Muscle layer of duodenum (tissue), 2 donors: ENCODE measurements at regions not wholly inside any gene's neighbourhood (a gene's known extent, or its start where the extent isn't known, plus 50 kb on each side); places are given as distances from the start of the nearest gene placed in this dataset.
A peak's percentile ranks its signal among the peaks of the same experiment; 100 is the strongest.

Experiments
- H3K27ac ChIP-seq: one replicate; pipeline ENCODE4 v1.7.0; 2013; ENCODE audit warnings: mild to moderate bottlenecking, low read length
- H3K27me3 ChIP-seq: one replicate; pipeline ENCODE4 v1.7.0; 2013; ENCODE audit warnings: low read depth, mild to moderate bottlenecking, control low read depth, low read length
- H3K36me3 ChIP-seq, 2 donors: one replicate each; pipeline ENCODE4 v1.7.0; 2013; ENCODE audit warnings: low read length in 2 of 2, control low read depth in 1 of 2, mild to moderate bottlenecking in 1 of 2; ENCODE audit not compliant: insufficient read depth in 2 of 2, control insufficient read depth in 1 of 2
- H3K4me1 ChIP-seq, 2 donors: one replicate each; pipeline ENCODE4 v1.7.0; 2013; ENCODE audit warnings: low read length in 2 of 2, mild to moderate bottlenecking in 2 of 2, control low read depth in 1 of 2, moderate library complexity in 1 of 2; ENCODE audit not compliant: insufficient read depth in 2 of 2, control insufficient read depth in 1 of 2
- H3K4me3 ChIP-seq, 2 donors: one replicate each; pipeline ENCODE4 v1.7.0; 2013; ENCODE audit warnings: low read length in 2 of 2, low read depth in 1 of 2, mild to moderate bottlenecking in 1 of 2
- H3K9me3 ChIP-seq, 2 donors: one replicate each; pipeline ENCODE4 v1.7.0; 2013; ENCODE audit warnings: low read length in 2 of 2, control low read depth in 1 of 2, mild to moderate bottlenecking in 1 of 2; ENCODE audit not compliant: control insufficient read depth in 1 of 2
- donor health status: healthy.

DNA sequence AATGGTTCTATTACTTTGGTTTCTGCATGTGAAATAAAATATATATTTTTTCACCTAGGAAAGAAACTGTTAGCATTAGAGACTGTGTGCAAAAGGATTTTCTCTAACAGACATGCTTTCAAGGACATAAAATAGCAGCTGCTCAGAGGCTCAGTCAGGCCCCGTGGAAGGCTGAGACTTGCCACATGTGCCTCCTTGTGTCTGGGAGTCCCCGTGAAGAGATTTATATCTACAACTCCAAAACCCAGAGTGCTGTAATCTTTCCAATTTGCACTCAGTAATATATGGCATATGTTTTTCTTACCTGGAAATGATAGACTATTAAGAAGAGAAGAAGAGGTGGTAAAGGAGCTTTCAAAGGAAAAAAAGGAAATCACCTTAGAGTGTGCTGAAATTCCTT, 371.6 kb upstream of the OBI1 start:
- no peaks in the 10 kb centered on the region for H3K27me3 ChIP-seq
- no peaks in the 10 kb centered on the region for H3K4me1 ChIP-seq
- H3K36me3 ChIP-seq, result no peaks in the 10 kb centered on the region
- H3K27ac ChIP-seq, result no peak overlapping the region
- H3K4me3 ChIP-seq, result no peak overlapping the region
- H3K9me3 ChIP-seq, result no peaks in the 10 kb centered on the region

DNA sequence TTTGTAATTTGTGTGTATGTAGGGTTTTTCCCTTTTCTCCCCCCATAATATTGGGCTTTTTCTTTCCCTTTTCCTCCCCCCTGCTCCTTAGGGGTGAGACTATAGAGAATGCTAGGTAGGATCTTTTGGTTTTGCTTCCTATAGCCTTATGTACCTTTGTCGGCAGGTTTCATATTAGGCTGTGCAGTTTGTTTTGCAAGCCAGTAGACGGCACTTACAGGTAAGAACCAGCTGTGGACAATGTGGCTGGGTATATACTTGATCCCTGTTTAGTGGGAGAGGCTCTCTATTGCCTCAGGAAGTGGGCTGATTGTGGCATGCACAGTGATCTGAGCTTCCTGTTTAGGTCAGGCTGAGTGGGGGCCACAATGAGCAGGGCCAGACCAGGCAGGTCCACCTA, 359.2 kb upstream of the OBI1 start:
- H3K27me3 ChIP-seq, result no peaks in the 10 kb centered on the region
- H3K9me3 ChIP-seq, result peaks cover 0 to 16% of the 10 kb centered on the region in 2 donors
- peak overlapping the region in 1 of 2 donors; percentile 15 for H3K4me3 ChIP-seq
- no peaks in the 10 kb centered on the region for H3K4me1 ChIP-seq
- H3K27ac ChIP-seq, result no peak overlapping the region
- no peaks in the 10 kb centered on the region for H3K36me3 ChIP-seq

DNA sequence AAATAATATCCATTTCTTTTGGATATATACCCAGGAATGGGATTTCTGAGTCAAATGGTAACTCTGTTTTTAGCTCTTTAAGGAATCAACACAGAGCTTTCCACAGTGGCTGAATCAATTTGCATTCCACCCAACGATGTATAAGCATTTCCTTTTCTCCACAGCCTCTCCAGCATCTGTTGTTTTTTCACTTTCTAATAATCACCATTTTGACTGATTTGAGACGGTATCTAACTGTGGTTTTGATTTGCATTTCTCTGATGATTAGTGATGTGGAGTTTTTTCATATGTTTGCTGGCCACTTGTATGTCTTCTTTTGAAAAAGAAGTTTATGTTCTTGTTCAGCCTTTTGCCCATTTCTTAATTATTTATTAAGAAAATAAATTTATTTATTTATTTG, 352.2 kb upstream of the OBI1 start:
- no peak overlapping the region for H3K4me3 ChIP-seq
- H3K9me3 ChIP-seq, result no peaks in the 10 kb centered on the region
- no peaks in the 10 kb centered on the region for H3K36me3 ChIP-seq
- H3K27ac ChIP-seq, result no peak overlapping the region
- no peaks in the 10 kb centered on the region for H3K27me3 ChIP-seq
- no peaks in the 10 kb centered on the region for H3K4me1 ChIP-seq

DNA sequence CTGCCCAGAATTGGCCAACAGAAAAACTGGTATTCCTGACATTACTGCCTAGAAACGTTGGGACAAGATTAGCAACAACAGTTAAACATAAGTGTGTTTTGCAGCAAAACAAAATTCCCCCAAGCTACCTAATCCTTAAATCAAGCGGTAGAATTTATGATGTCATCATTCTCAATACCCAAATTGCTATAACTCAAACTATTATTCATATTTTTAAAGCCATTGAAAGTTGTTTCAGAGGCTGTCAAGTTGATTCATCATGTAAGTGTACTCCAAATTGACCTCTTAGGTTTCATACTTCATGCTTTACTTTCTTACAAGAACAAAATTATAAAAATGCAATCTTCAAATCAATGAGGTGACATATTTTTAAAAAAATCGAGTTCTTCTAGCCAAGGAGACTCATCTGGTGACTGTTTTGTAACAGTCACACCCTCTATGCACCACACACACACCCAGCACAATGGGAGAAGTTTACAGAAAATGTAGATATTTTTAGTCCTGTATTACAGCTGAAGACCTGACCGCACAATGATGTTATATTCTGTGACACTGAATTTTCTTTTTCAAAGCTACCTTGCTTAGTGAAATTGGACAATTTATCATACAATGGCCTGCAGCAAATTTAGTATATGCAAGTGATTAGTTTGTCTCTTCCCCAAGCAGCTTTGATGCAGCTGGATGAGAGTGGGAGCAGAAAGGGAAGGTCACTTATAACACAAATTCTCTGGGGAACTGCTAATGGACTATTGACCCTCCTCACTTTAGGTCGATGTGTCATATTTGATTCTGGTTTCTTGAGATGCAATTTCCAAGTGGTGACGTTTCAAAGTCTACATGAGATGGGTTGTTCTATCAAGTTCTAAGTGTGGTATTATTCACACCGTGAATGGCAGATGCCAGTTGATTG, 345.3 kb upstream of the OBI1 start:
- H3K27ac ChIP-seq, result no peak overlapping the region
- H3K36me3 ChIP-seq, result no peaks in the 10 kb centered on the region
- H3K9me3 ChIP-seq, result no peaks in the 10 kb centered on the region
- no peak overlapping the region for H3K4me3 ChIP-seq
- no peaks in the 10 kb centered on the region for H3K27me3 ChIP-seq
- no peaks in the 10 kb centered on the region for H3K4me1 ChIP-seq

DNA sequence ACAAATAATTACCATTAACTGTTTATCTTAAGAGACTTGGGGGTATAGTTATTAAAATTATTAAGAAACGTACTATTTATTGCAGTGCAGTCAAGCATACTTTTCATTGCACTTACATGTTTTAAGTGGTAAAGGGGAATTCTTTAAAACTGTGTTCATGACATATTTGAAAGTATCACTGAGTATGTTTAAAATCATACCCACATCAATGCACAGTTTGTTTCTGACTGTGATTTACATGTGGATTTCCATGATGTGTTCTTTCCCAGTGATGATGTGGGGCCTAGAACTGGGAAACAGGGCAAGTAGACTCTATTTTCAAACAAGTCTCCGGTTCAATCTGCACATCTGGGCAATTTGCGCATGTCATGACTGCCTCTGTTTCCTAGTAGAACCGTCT, 340.5 kb upstream of the OBI1 start:
- no peaks in the 10 kb centered on the region for H3K36me3 ChIP-seq
- H3K27ac ChIP-seq, result no peak overlapping the region
- no peaks in the 10 kb centered on the region for H3K27me3 ChIP-seq
- no peak overlapping the region for H3K4me3 ChIP-seq
- H3K4me1 ChIP-seq, result no peaks in the 10 kb centered on the region
- no peaks in the 10 kb centered on the region for H3K9me3 ChIP-seq

DNA sequence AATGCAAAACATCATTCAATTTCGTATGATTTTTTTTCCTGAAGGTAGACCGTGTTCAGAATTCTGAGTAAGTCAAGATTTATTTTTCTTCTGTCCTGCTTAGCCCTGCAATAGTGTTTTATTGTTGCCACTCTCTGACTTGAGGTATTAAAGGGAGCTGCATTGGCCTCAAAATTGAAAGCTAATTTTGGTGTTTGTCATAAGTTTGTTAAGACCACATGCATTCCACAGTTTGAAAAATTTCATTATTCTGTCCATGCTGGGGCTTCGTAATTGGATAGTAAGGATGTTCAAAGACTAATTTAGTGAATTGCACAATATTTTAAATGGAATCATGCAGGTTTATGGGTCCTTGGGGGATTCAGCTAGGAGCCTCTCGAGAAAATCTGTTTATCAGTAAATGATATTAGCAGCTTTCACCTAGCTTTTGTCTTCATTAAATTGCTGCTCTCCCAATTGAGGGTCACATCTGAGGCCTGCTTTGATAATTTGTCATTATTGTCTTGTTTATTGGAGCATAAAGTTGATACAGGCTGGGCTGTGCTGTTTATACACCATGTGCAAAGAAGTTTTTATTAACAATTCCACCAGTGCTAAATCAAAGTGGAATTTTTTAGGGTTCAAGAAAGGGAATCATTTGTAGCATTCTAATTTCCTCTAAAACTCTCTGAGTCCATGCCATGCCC, 339.8 kb upstream of the OBI1 start:
- H3K4me3 ChIP-seq, result no peak overlapping the region
- no peaks in the 10 kb centered on the region for H3K36me3 ChIP-seq
- no peaks in the 10 kb centered on the region for H3K27me3 ChIP-seq
- H3K4me1 ChIP-seq, result no peaks in the 10 kb centered on the region
- no peak overlapping the region for H3K27ac ChIP-seq
- no peaks in the 10 kb centered on the region for H3K9me3 ChIP-seq

DNA sequence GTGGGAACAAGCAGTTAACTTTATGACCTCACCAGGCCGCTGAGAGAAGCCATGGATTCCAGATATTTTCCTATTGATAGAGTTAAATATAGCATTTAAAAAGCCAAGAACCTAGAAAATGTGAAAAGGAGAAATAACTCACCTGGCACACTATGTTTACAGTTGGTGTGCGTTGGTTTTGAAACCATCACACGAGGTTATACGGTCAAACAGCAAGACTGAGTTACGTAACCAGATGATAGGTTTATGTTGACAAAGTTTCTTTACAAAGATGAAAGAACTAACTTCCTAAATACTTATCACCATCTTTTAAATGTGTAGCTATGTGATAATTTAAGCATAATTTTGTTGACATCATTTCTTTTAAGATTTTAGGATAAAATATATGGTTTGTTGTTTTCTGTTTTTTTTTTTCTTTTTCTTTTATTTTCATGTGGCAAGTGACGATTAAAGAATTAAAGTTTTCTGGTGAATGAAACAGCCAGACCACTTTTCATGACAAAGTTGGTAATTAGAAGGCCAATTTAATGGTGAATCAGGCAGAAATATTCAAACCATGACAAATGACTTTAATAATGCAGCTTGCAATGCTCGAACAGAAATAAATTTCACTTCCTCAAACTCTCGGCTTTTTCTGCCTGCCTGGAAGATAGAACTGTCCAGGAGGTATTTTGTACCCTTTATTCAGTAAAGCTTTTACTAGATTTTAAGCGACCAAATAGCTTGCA, 339.1 kb upstream of the OBI1 start:
- Histone ChIP-seq H3K27me3 (no peaks in the 10 kb centered on the region), H3K4me1 (no peaks in the 10 kb centered on the region), H3K36me3 (no peaks in the 10 kb centered on the region), H3K9me3 (no peaks in the 10 kb centered on the region), H3K4me3 (no peak overlapping the region), H3K27ac (no peak overlapping the region)

DNA sequence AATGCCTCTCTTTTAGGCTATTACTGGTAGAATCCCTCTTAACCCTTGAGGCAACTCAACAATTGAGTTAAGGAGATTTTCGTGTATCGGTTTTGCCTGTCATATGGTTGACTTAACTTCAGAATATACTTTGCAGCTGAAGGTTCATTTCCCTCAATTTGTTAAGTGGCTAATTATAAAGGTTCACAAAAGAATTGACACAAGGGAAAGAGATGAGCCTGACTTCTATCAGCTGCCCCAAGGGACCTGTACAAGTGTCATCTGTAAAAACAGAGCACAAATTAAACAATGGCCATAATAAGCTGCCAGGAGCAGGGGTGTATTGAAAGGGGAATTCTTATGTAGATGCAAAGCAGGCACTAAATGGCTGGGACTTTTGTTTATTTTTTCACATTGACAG, 334.8 kb upstream of the OBI1 start:
- Histone ChIP-seq H3K27me3 (no peaks in the 10 kb centered on the region), H3K36me3 (no peaks in the 10 kb centered on the region), H3K9me3 (no peaks in the 10 kb centered on the region), H3K4me3 (no peak overlapping the region), H3K27ac (no peak overlapping the region), H3K4me1 (no peaks in the 10 kb centered on the region)

DNA sequence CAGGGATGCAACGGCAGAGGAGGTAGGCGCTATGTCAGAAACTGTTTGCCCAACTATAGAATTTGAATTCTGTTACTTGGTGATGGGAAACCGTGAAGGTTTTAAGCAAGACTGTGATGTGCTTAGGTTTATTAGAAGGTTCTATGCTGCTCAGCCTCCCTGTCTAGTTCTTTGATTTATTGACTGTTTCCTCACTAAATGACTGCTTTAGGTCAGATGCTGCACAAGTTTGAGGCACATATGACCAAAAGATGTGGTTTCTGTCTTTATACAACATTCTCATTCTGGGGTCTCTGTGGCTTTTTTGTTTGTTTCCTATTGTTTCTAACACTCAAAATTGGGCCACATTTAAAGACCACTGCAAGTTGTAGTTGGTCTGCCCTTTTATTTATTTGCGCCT, 323.0 kb upstream of the OBI1 start:
- H3K27ac ChIP-seq, result no peak overlapping the region
- no peaks in the 10 kb centered on the region for H3K27me3 ChIP-seq
- no peaks in the 10 kb centered on the region for H3K9me3 ChIP-seq
- H3K4me3 ChIP-seq, result no peak overlapping the region
- no peaks in the 10 kb centered on the region for H3K4me1 ChIP-seq
- H3K36me3 ChIP-seq, result no peaks in the 10 kb centered on the region

DNA sequence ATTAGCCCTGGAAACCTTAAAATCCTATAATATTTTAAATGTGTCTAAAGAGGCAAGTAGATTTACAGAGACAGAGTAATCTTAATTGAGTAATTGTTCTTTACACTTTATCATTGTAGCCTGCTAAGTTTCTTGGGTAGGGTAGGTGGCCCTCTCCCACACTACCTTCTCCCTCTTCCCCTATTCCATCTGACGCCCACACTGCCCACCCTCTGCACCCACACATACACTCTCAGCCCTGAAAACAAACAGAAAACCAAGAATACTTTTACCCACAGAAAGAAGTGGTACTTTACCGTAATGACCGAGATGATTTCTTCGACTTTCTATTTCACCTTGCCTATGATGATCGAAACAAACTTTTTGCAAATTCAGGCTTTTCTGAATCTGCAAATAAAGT, 320.4 kb upstream of the OBI1 start:
- Histone ChIP-seq H3K27me3 (no peaks in the 10 kb centered on the region), H3K4me1 (no peaks in the 10 kb centered on the region), H3K27ac (no peak overlapping the region), H3K4me3 (no peak overlapping the region), H3K36me3 (no peaks in the 10 kb centered on the region), H3K9me3 (no peaks in the 10 kb centered on the region)

DNA sequence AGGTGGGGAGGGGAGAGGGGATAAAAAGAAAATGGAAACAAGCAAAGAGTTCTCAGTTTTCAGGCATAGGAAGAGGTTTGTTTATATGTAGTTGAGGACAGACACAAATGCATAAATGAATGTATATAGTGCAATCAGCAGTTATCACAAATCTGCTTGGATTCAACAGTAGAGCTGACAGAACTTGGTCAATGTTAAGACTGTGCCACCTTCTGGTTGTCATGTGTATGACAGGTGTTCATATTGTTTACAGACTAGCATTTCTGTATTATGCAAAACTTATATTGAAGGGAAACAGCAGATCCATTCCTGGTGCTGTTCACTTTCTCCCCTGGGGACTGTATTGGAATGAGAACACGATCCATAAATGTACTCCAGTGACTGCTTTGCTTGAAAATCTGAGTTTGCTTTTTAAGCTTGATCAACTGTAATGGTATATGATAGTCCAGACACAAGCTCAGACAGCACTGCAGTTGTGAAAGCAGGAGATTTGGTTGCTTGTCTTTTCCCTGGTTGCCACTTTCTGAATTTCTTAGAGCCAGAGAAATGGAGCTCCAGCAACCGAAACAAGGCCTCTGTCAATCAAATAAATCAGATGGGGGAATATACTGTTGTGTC, 319.5 kb upstream of the OBI1 start:
- no peaks in the 10 kb centered on the region for H3K4me1 ChIP-seq
- no peak overlapping the region for H3K4me3 ChIP-seq
- no peaks in the 10 kb centered on the region for H3K27me3 ChIP-seq
- H3K27ac ChIP-seq, result no peak overlapping the region
- no peaks in the 10 kb centered on the region for H3K9me3 ChIP-seq
- H3K36me3 ChIP-seq, result no peaks in the 10 kb centered on the region
